ENCODE measurements at regions not wholly inside any gene's neighbourhood (a gene's known extent, or its start where the extent isn't known, plus 50 kb on each side); places are given as distances from the start of the nearest gene placed in this dataset.

DNA sequence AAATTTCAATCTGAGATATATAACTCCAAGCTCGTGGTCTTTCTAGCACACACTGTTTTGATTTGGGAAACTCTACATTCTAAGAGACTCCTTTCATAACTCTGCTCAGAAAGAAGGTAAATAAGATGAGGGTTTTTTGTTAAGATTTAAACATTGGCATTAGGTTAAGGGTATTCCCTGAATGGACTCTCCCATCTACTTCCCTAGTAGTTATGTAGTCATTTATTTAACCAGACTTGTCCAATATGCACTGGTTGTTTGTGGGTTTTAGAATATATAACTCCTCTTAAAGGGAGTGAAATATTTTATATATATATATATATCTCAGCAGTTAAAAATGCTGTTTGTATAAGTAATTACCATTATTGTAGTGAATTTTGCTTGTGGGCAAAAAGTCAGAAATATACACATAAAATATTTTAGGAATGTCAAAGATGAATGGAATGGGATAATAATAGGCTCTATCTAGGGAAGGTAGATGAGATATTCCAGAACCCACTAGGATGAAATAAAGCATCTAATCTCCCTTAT, 61.5 kb upstream of the WDR75 start:
- in situ Hi-C loops (cut with MboI; ENCODE audit: low sequenced_read_pairs, unreplicated experiment): no loop called here
- no peak for DNase-seq (ENCODE audit: low spot score)
- TF ChIP-seq, protein P1, sequence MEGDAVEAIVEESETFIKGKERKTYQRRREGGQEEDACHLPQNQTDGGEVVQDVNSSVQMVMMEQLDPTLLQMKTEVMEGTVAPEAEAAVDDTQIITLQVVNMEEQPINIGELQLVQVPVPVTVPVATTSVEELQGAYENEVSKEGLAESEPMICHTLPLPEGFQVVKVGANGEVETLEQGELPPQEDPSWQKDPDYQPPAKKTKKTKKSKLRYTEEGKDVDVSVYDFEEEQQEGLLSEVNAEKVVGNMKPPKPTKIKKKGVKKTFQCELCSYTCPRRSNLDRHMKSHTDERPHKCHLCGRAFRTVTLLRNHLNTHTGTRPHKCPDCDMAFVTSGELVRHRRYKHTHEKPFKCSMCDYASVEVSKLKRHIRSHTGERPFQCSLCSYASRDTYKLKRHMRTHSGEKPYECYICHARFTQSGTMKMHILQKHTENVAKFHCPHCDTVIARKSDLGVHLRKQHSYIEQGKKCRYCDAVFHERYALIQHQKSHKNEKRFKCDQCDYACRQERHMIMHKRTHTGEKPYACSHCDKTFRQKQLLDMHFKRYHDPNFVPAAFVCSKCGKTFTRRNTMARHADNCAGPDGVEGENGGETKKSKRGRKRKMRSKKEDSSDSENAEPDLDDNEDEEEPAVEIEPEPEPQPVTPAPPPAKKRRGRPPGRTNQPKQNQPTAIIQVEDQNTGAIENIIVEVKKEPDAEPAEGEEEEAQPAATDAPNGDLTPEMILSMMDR (IDR thresholded peaks at IDR 0.05; ENCODE audit: borderline replicate concordance, control extremely low read depth, extremely low read depth, insufficient read depth, missing control alignments): no peak

DNA sequence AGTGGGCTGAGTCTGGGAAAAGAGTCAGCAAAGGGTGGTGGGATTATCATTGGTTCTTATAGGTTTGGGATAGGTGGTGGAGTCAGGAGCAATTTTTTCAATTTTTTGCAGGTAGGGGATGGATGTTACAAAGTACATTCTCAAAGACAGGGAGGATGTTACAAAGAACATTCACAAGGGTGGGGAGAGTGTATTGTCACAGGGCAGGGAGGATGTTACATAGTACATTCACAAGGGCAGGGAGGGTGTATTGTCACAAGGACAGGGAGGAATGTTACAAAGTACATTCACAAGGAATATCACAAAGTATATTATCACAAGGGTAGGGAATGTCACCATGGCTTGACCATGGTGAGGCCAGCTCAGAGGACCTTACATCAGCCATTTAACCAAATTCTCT, 58.6 kb upstream of the WDR75 start:
- DNase-seq (ENCODE audit: low spot score): no peak
- in situ Hi-C loops (cut with MboI; ENCODE audit: low sequenced_read_pairs, unreplicated experiment): no loop called here
- TF ChIP-seq, protein P1 (IDR thresholded peaks at IDR 0.05; ENCODE audit: borderline replicate concordance, control extremely low read depth, extremely low read depth, insufficient read depth, missing control alignments): no peak

DNA sequence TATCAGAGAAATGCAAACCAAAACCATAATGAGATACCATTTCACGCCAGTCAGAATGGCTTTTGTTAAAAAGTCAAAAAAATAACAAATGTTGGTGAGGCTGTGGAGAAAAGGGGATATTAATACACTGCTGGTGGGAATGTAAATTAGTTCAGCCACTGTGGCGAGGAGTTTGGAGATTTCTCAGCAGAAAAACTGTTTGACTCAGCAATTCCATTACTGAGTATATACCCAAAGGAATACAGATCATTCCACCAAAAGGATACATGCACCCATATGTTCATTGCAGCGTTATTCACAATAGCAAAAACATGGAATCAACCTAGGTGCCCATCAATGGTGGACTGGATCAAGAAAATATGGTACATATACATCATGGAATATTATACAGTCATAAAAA, 54.5 kb upstream of the WDR75 start:
- no peak for DNase-seq (ENCODE audit: low spot score)
- TF ChIP-seq, protein P1 (IDR thresholded peaks at IDR 0.05; ENCODE audit: borderline replicate concordance, control extremely low read depth, extremely low read depth, insufficient read depth, missing control alignments): no peak
- in situ Hi-C loops (cut with MboI; ENCODE audit: low sequenced_read_pairs, unreplicated experiment): no loop called here

DNA sequence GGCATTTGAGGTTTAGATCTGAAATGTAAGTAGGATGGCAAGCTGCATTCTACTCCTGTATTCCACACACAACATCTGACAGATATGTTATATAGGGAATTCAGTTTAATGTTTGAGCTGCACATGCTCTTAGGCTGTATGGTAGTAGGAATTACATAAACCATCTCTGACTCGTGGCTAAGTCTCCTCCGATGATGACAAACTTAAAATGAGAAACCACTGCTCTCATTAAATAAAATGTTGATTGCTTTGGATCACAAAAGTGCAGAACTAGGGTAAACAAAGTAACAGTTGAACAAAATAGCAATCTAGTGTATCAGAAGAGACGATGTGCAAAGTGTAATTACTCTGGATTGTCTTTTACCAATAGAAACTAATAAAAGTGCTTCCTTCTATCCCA, 50.1 kb upstream of the WDR75 start:
- TF ChIP-seq, protein P1 (IDR thresholded peaks at IDR 0.05; ENCODE audit: borderline replicate concordance, control extremely low read depth, extremely low read depth, insufficient read depth, missing control alignments): no peak
- DNase-seq (ENCODE audit: low spot score): no peak
- in situ Hi-C loops (cut with MboI; ENCODE audit: low sequenced_read_pairs, unreplicated experiment): no loop called here

Data from GM13976 (cell line).